ENCODE measurements at regions not wholly inside any gene's neighbourhood (a gene's known extent, or its start where the extent isn't known, plus 50 kb on each side); places are given as distances from the start of the nearest gene placed in this dataset.

DNA sequence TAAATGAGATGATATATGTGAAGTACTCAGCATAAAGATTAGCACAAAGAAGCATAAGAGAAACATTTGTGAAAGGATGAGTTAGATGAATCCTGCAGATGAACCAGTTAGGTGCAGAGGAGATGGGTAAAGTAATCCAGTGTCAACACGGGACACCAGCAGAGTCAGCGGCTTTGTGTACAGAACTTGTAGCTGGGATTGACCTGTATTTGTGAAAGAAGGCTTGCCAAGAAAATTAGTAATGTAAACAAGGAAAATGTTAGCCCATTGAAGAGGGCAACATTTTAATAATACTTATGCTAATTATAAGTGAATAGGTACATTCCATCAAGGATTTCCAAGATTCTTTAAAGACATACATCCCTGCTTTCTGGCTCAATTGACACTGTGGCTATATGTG is 255.7 kb downstream of the PTEN start:
- no peak for TF ChIP-seq POLR2AphosphoS5 (IDR thresholded peaks at IDR 0.05)
- TF ChIP-seq, protein P1, sequence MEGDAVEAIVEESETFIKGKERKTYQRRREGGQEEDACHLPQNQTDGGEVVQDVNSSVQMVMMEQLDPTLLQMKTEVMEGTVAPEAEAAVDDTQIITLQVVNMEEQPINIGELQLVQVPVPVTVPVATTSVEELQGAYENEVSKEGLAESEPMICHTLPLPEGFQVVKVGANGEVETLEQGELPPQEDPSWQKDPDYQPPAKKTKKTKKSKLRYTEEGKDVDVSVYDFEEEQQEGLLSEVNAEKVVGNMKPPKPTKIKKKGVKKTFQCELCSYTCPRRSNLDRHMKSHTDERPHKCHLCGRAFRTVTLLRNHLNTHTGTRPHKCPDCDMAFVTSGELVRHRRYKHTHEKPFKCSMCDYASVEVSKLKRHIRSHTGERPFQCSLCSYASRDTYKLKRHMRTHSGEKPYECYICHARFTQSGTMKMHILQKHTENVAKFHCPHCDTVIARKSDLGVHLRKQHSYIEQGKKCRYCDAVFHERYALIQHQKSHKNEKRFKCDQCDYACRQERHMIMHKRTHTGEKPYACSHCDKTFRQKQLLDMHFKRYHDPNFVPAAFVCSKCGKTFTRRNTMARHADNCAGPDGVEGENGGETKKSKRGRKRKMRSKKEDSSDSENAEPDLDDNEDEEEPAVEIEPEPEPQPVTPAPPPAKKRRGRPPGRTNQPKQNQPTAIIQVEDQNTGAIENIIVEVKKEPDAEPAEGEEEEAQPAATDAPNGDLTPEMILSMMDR (IDR thresholded peaks at IDR 0.05): no peak

Measured in transverse colon (tissue), 4 donors.